Mesodermal cell (in vitro differentiated cells): ENCODE measurements at regions not wholly inside any gene's neighbourhood (a gene's known extent, or its start where the extent isn't known, plus 50 kb on each side); places are given as distances from the start of the nearest gene placed in this dataset.
"Not testable (repeated sequence)": the region's sequence is repeated elsewhere in the genome, so short reads cannot be mapped to it uniquely, and the experiment has no call there.

Source experiments
- H3K27ac ChIP-seq: 2 replicates; pipeline ENCODE4 v1.7.0; 2013; ENCODE audit warnings: mild to moderate bottlenecking, low read depth, low read length, moderate library complexity; ENCODE audit not compliant: severe bottlenecking
- H3K36me3 ChIP-seq: 2 replicates; pipeline ENCODE4 v1.7.1; 2013; ENCODE audit warnings: mild to moderate bottlenecking, low read length, moderate library complexity; ENCODE audit not compliant: control insufficient read depth, insufficient read depth
- H3K4me1 ChIP-seq: one replicate; pipeline ENCODE4 v1.7.1; 2013; ENCODE audit warnings: mild to moderate bottlenecking, low read length; ENCODE audit not compliant: insufficient read depth, control insufficient read depth, poor library complexity, severe bottlenecking
- H3K4me3 ChIP-seq: 2 replicates; pipeline ENCODE4 v1.7.0; 2013; ENCODE audit warnings: low read length, control low read depth, mild to moderate bottlenecking; ENCODE audit not compliant: insufficient read depth, poor library complexity, severe bottlenecking; ENCODE audit errors: extremely low read depth
- H3K9me3 ChIP-seq: 2 replicates; pipeline ENCODE4 v1.7.1; 2013; ENCODE audit warnings: mild to moderate bottlenecking, low read length, moderate library complexity; ENCODE audit not compliant: control insufficient read depth
- WGBS, 2 experiments: methylation state at CpG; one replicate each; pipeline ENCODE4 v1.1.5; 2013; ENCODE audit warnings: missing lambda C conversion rate in 2 of 2; ENCODE audit not compliant: insufficient coverage in 2 of 2; 5-methylcytosine and 5-hydroxymethylcytosine counted together

DNA sequence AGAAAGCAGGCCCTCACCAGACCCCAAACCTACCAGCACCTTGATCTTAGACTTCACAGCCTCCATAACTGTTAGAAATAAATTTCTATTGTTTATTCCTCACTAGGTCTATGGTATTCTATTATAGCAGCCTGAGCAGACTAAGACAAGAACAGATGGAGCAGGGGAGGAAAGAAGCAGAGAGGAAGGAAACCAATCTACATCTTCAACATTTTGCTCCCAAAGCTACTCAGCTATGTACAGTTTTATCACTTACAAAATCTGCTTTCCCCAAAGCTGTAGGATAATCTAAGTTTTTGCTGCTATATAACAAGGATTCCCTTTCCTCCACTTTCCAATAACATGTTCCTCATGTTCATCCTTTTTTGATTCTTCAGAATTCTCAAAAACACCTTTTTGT is 274.4 kb upstream of the CHAC2 start:
- Histone ChIP-seq H3K36me3 (no peaks in the 10 kb centered on the region), H3K9me3 (no peaks in the 10 kb centered on the region), H3K4me3 (no peak overlapping the region), H3K4me1 (no peaks in the 10 kb centered on the region), H3K27ac (no peak overlapping the region)

DNA sequence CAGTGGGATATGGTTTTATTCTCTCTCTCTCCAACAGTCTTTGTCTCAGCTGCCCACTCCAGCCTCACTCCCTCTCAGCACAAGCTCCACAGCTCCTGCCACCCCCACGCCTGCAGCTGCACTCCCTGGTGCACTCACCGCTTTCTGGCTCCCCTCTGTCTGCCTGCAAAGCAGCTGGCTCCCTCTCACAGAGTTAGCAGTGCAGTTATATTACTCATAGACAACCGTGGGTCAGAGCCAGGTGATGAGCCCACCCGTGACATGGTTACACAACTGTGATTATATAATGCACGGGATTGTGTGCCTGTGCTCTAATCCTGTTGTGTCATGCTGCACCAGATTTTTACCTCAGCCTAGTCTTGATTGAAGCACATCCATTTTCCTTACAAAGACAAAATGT is 276.9 kb upstream of the CHAC2 start:
- 74 to 86% methylated on average over 5 of the region's 5 CpGs for WGBS, 2 experiments
- no peaks in the 10 kb centered on the region for H3K4me1 ChIP-seq
- H3K36me3 ChIP-seq: no peaks in the 10 kb centered on the region
- H3K27ac ChIP-seq: no peak overlapping the region
- no peaks in the 10 kb centered on the region for H3K9me3 ChIP-seq
- no peak overlapping the region for H3K4me3 ChIP-seq

DNA sequence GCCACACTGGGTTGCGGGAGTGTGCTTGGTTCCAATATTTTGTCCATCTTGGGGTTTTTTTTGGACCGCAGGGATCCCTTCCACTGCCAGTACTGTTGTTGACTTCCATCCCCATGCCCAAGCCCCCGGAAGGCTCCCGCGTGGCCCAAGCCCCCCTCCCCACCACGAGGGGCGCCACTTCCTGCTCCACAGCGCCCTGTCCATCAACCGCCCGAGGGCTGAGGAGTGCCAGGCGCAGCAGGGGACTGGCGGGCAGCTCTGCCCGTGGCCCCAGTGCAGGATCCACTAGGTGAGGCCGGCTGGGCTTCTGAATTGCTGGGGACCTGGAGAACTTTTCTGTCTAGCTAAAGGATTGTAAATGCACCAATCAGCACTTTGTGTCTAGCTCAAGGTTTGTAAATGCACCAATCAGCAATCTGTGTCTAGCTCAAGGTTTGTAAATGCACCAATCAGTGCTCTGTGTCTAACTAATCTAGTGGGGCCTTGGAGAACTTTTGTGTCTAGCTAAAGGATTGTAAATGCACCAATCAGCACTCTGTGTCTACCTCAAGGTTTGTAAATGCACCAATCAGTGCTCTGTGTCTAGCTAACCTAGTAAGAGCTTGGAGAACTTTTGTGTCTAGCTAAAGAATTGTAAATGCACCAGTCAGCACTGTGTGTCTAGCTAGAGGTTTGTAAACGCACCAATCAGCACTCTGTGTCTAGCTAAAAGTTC is 281.3 kb upstream of the CHAC2 start:
- not testable (repeated sequence) for H3K27ac ChIP-seq, H3K4me1 ChIP-seq, H3K4me3 ChIP-seq, H3K9me3 ChIP-seq, H3K36me3 ChIP-seq
- 90 to 97% methylated on average over 8 to 15 of the region's 15 CpGs for WGBS, 2 experiments

- 100% methylated on average over 2 of the region's 3 CpGs for WGBS, 2 experiments
- peak overlapping the region; percentile 23 for H3K27ac ChIP-seq
- no peaks in the 10 kb centered on the region for H3K4me1 ChIP-seq
- H3K9me3 ChIP-seq: no peaks in the 10 kb centered on the region
- H3K36me3 ChIP-seq: no peaks in the 10 kb centered on the region
- no peak overlapping the region for H3K4me3 ChIP-seq
Observed at GRCh38 chr2:53485021-53485728, 282.4 kb upstream of the CHAC2 start.

GRCh38 chr2:53484531-53484930 is 283.1 kb upstream of the CHAC2 start:
- 69 to 100% methylated on average over 2 of the region's 4 CpGs for WGBS, 2 experiments
- Histone ChIP-seq H3K4me1 (no peaks in the 10 kb centered on the region), H3K4me3 (no peak overlapping the region), H3K9me3 (no peaks in the 10 kb centered on the region), H3K36me3 (no peaks in the 10 kb centered on the region), H3K27ac (no peak overlapping the region)

DNA sequence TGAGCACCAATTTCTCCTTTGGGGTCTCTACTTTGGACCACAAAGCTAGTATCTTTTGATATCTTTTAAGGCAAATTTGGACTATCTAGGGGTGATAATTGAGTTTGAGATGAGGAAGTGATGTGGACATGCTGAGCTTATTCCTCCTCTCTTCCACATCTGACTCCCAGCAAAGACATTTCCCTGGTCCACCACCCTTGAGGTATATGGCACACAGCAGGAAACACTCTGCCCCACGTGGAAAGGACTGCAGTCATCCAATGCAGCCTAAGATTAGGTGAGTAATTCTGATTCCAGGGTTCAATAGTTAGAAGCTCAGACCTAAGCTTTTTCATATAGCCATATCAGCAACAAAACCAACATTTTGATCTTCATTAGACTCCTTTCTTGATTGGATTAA is 290.1 kb upstream of the CHAC2 start:
- H3K36me3 ChIP-seq: no peaks in the 10 kb centered on the region
- 29% methylated on average over 1 of the region's 1 CpG; no CpG with 5 or more reads in 1 of the 2 experiments for WGBS, 2 experiments
- no peak overlapping the region for H3K27ac ChIP-seq
- no peaks in the 10 kb centered on the region for H3K4me1 ChIP-seq
- no peaks in the 10 kb centered on the region for H3K9me3 ChIP-seq
- H3K4me3 ChIP-seq: no peak overlapping the region

- Histone ChIP-seq H3K4me3 (no peak overlapping the region), H3K4me1 (no peaks in the 10 kb centered on the region), H3K36me3 (no peaks in the 10 kb centered on the region), H3K9me3 (no peaks in the 10 kb centered on the region), H3K27ac (no peak overlapping the region)
- 94% methylated on average over 5 of the region's 6 CpGs; no CpG with 5 or more reads in 1 of the 2 experiments for WGBS, 2 experiments
Observed at GRCh38 chr2:53476834-53477233, 290.8 kb upstream of the CHAC2 start.

DNA sequence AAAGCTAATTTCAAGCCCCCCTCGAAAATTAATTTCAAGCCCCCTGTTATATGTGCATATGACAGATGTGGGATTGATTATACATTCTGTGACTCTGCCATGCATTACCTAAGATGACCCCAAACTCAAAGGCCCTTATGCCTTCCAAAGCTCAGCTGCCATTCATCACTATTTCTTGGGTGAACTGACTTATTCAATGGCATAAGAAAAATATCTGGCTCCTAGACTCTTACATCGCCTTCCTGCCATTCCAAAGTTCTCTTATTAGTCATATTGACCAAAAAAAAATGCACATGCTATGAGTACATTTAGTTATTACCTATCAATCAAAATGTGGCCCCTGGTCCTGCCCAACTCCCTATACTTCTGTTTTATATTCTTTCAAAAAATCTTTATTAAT is 291.8 kb upstream of the CHAC2 start:
- no peaks in the 10 kb centered on the region for H3K4me1 ChIP-seq
- no peak overlapping the region for H3K27ac ChIP-seq
- no peak overlapping the region for H3K4me3 ChIP-seq
- H3K36me3 ChIP-seq: no peaks in the 10 kb centered on the region
- H3K9me3 ChIP-seq: no peaks in the 10 kb centered on the region
- 71 to 80% methylated on average over 1 of the region's 2 CpGs for WGBS, 2 experiments

- H3K36me3 ChIP-seq: no peaks in the 10 kb centered on the region
- H3K4me3 ChIP-seq: no peak overlapping the region
- no peaks in the 10 kb centered on the region for H3K4me1 ChIP-seq
- no peaks in the 10 kb centered on the region for H3K9me3 ChIP-seq
- WGBS, 2 experiments: 100% methylated on average over 1 of the region's 2 CpGs; no CpG with 5 or more reads in 1 of the 2 experiments
- H3K27ac ChIP-seq: no peak overlapping the region
Observed at GRCh38 chr2:53475321-53475720, 292.3 kb upstream of the CHAC2 start.

DNA sequence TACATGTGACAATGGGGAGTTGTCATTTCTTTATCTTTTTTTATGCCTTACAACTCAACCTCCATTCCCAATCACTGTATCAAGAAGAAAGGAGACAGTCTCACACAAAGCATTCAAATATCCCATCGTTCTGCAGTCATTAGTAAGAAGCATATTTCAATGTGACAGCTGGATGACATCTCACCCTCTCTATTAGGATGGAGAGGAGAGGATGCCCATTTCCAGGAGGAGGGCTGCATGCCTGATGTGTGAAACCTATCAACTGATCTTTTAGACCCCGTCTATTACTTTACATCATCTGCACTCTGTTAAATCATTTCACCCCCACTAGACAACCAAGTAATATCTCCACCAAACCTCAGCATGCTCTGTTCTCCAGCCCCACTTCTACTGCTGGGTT is 292.7 kb upstream of the CHAC2 start:
- Histone ChIP-seq H3K4me3 (no peak overlapping the region), H3K36me3 (no peaks in the 10 kb centered on the region), H3K27ac (no peak overlapping the region), H3K4me1 (no peaks in the 10 kb centered on the region), H3K9me3 (no peaks in the 10 kb centered on the region)
- WGBS, 2 experiments: 60% methylated on average over 1 of the region's 2 CpGs; no CpG with 5 or more reads in 1 of the 2 experiments

GRCh38 chr2:53473775-53474311 is 293.8 kb upstream of the CHAC2 start:
- WGBS, 2 experiments: no CpG with 5 or more reads among the region's 3 CpGs
- no peak overlapping the region for H3K27ac ChIP-seq
- no peaks in the 10 kb centered on the region for H3K4me1 ChIP-seq
- no peak overlapping the region for H3K4me3 ChIP-seq
- H3K9me3 ChIP-seq: no peaks in the 10 kb centered on the region
- H3K36me3 ChIP-seq: no peaks in the 10 kb centered on the region
